ENCODE measurements at regions not wholly inside any gene's neighbourhood (a gene's known extent, or its start where the extent isn't known, plus 50 kb on each side); places are given as distances from the start of the nearest gene placed in this dataset.

DNA sequence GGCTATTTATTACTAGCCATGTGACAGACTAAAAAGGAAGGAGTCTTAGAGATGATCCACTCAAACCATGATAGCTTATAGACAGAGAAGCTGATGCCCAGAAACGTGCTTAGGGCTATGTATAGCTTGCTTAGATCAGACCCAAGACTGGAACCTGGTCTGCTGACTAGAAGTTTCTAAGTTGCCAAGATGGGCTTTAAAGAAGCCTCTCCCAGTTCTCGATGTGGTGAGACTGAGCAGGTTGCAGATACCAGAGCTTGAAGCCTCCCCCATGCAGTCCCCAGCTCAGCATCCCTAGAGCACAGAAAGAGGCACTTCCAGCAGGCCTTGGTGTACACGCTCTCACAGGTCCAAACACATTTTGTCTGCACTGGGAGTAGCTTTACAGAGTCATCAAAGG, 51.1 kb upstream of the ATP10B start:
- H3K9me3 ChIP-seq (ENCODE audit: control insufficient read depth in 3 of 3, low read length in 3 of 3): no peaks in the 10 kb centered on the region
- H3K9ac ChIP-seq (ENCODE audit: low read depth in 1 of 3, low read length in 3 of 3): no peak overlapping the region
- no peaks in the 10 kb centered on the region for H3K4me1 ChIP-seq (ENCODE audit: control insufficient read depth in 3 of 3, insufficient read depth in 3 of 3, low read length in 3 of 3)
- no peaks in the 10 kb centered on the region for H3K36me3 ChIP-seq (ENCODE audit: control insufficient read depth in 3 of 3, insufficient read depth in 3 of 3, low read length in 3 of 3)
- H3K27ac ChIP-seq (ENCODE audit: low read depth, low read length): no peak overlapping the region
- H3K4me3 ChIP-seq (ENCODE audit: low read length in 3 of 3): no peak overlapping the region
- peaks cover 0 to 3% (median 0%) of the 10 kb centered on the region in 3 donors for H3K27me3 ChIP-seq (ENCODE audit: control insufficient read depth in 3 of 3, insufficient read depth in 3 of 3, low read length in 3 of 3)
